ENCODE measurements at regions not wholly inside any gene's neighbourhood (a gene's known extent, or its start where the extent isn't known, plus 50 kb on each side); places are given as distances from the start of the nearest gene placed in this dataset.

DNA sequence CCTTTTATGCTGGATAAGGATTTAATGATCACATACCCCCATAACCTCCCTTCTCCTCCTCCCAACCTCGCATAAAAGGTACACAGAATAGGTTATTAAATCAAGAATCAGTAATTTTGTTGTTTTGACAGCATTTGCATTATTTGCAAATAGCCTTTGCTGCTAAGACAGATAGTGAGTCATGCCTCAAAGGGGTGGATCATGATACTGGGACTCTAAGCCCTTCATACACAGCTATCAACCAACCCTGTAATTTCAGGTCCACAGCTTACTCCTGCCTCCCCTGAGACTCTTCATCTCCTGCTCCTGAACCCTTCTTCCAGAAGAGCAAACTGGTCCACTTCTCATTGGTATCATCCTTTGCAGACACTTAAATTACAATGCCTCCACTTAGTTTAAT is 73.8 kb upstream of the KLHL29 start:
- no peak for TF ChIP-seq NFRKB (IDR thresholded peaks at IDR 0.05)
- no peak for TF ChIP-seq BHLHE40 (IDR thresholded peaks at IDR 0.05; ENCODE audit: borderline replicate concordance)
- TF ChIP-seq CTBP1 (IDR thresholded peaks at IDR 0.05; ENCODE audit: borderline replicate concordance): no peak
- TF ChIP-seq FOXA1 (IDR thresholded peaks at IDR 0.05): no peak
